K562 (cell line): ENCODE measurements at regions not wholly inside any gene's neighbourhood (a gene's known extent, or its start where the extent isn't known, plus 50 kb on each side); places are given as distances from the start of the nearest gene placed in this dataset.

Experiments used
- ATAC-seq: fragments of 200-7000 bp; cut with Tn5 transposase; 3 replicates; pipeline ENCODE4 v1.9.1; 2020; ENCODE audit warnings: moderate library complexity
- BruUV-seq: library from RNA; stranded (reverse); fragments of 400-500 nt; replicated peaks from 2 replicates; lab custom pipeline; 2021; lab: Mats Ljungman, UMichigan
- CTCF ChIA-PET: fragments of 300-600 bp; formaldehyde crosslinking; extraction: SDS; loops from one replicate; lab custom pipeline; 2021; ENCODE audit warnings: low intra/inter-chr PET ratio; lab: Yijun Ruan, JAX
- POLR2A ChIA-PET: fragments of 300-600, 350-650 bp; sonication (Branson Sonifier 250); formaldehyde crosslinking; extraction: SDS; loops from one replicate; lab custom pipeline; 2021; ENCODE audit warnings: antibody characterized with exemption, inconsistent platforms; lab: Yijun Ruan, JAX
- DNase-seq, 4 experiments: peaks; one replicate each; pipeline versions ENCODE4 v3.0.0 to v3.0.0-alpha.2; 2011 to 2018; ENCODE audit warnings: low spot score in 3 of 4, mixed read lengths in 3 of 4; ENCODE audit errors: extremely low read depth in 1 of 4
- FAIRE-seq: peaks from 2 replicates; lab custom pipeline; 2011; peaks lifted over from hg19 to GRCh38; lab: Jason Lieb, UNC
- H2AFZ ChIP-seq: 2 replicates; pipeline ENCODE4 v1.6.0; 2011; ENCODE audit warnings: low read depth, low read length, control low read depth, inconsistent platforms
- H3K27ac ChIP-seq: fragments of 200-600 bp; 3 replicates; pipeline ENCODE4 v1.8.0; 2011; ENCODE audit warnings: low read depth, mild to moderate bottlenecking, control low read depth, inconsistent platforms, low read length, moderate library complexity, mixed read lengths; ENCODE audit errors: extremely low read depth
- H3K27me3 ChIP-seq, 2 experiments: fragments of 300-600 bp in 1 of 2; 2 replicates in 1 of 2; 3 replicates in 1 of 2; pipeline versions ENCODE4 v1.6.0 to v1.8.0; 2011; ENCODE audit warnings: inconsistent platforms in 2 of 2, low read length in 2 of 2, mild to moderate bottlenecking in 1 of 2, mixed read lengths in 1 of 2, moderate library complexity in 1 of 2; ENCODE audit not compliant: control insufficient read depth in 2 of 2, insufficient read depth in 2 of 2
- H3K36me3 ChIP-seq: fragments of 300-600 bp; 3 replicates; pipeline ENCODE4 v1.8.0; 2011; ENCODE audit warnings: mild to moderate bottlenecking, low read length, inconsistent platforms; ENCODE audit not compliant: control insufficient read depth, insufficient read depth
- H3K4me1 ChIP-seq, 2 experiments: fragments of 200-600 bp in 1 of 2; replicated peaks in 1 of 2; 2 replicates in 1 of 2; 3 replicates in 1 of 2; pipeline versions ENCODE4 v1.5.1 to v1.8.0; 2011; ENCODE audit warnings: inconsistent platforms in 2 of 2, low read length in 2 of 2, mild to moderate bottlenecking in 1 of 2, mixed read lengths in 1 of 2, moderate library complexity in 1 of 2; ENCODE audit not compliant: control insufficient read depth in 2 of 2, insufficient read depth in 2 of 2
- H3K4me2 ChIP-seq: 2 replicates; pipeline ENCODE4 v1.6.1; 2011; ENCODE audit warnings: low read length, control low read depth, inconsistent platforms, mixed read lengths; ENCODE audit not compliant: insufficient read depth
- H3K4me3 ChIP-seq: fragments of 200-600 bp; sonication (generic), shearing (Covaris generic); 2 replicates; pipeline ENCODE4 v1.5.1; 2016; ENCODE audit warnings: control low read depth, inconsistent platforms
- H3K79me2 ChIP-seq: fragments of 200-600 bp; 3 replicates; pipeline ENCODE4 v1.8.0; 2011; ENCODE audit warnings: low read length, inconsistent platforms; ENCODE audit not compliant: control insufficient read depth, insufficient read depth
- H3K9ac ChIP-seq, 2 experiments: 2 replicates each; pipeline versions ENCODE4 v1.6.0 to v1.6.1; 2011; ENCODE audit warnings: low read depth in 2 of 2, low read length in 2 of 2, control low read depth in 1 of 2, inconsistent platforms in 1 of 2, mild to moderate bottlenecking in 1 of 2, mixed read lengths in 1 of 2; ENCODE audit not compliant: insufficient read depth in 1 of 2
- H3K9me1 ChIP-seq: one replicate; pipeline ENCODE4 v1.6.0; 2011; ENCODE audit warnings: inconsistent platforms, mild to moderate bottlenecking, low read length, moderate library complexity; ENCODE audit not compliant: control insufficient read depth, insufficient read depth
- H3K9me3 ChIP-seq: replicated peaks from 2 replicates; pipeline ENCODE4 v1.5.1; 2011; ENCODE audit warnings: low read depth, low read length, inconsistent platforms; ENCODE audit not compliant: control insufficient read depth, insufficient read depth
- H4K20me1 ChIP-seq: replicated peaks from 2 replicates; pipeline ENCODE4 v1.6.1; 2011; ENCODE audit warnings: low read length, inconsistent platforms, mixed read lengths; ENCODE audit not compliant: control insufficient read depth, insufficient read depth
- ARID2 ChIP-seq: fragments of 450-650 bp; IDR thresholded peaks from 2 replicates; pipeline ENCODE4 v1.6.1; 2017; ENCODE audit warnings: antibody characterized with exemption, mild to moderate bottlenecking
- ATF6 ChIP-seq: sonication (generic); formaldehyde crosslinking; IDR thresholded peaks from 2 replicates; pipeline ENCODE4 v1.4.0; 2020; ENCODE audit warnings: mild to moderate bottlenecking, missing genetic modification reagents
- ATF7 ChIP-seq: fragments of 450-650 bp; IDR thresholded peaks from 2 replicates; pipeline ENCODE4 v1.7.1; 2014; ENCODE audit warnings: mild to moderate bottlenecking, moderate library complexity
- CHD4 ChIP-seq: fragments of 200-600 bp; sonication (generic); IDR thresholded peaks from 3 replicates; pipeline ENCODE4 v1.6.1; 2012; ENCODE audit warnings: low read depth, mild to moderate bottlenecking, mixed read lengths, low read length, inconsistent platforms; ENCODE audit not compliant: insufficient read depth, insufficient replicate concordance, poor library complexity, severe bottlenecking
- CXXC5 ChIP-seq: fragments of 250-450 bp; sonication (Bioruptor Pico); IDR thresholded peaks from 2 replicates; pipeline ENCODE4 v1.8.0; 2022; ENCODE audit warnings: inconsistent platforms, mild to moderate bottlenecking, moderate library complexity
- GATA2 ChIP-seq: sonication (generic); formaldehyde crosslinking; IDR thresholded peaks from 2 replicates; pipeline ENCODE4 v1.4.0; 2020; ENCODE audit warnings: mild to moderate bottlenecking, missing genetic modification reagents
- JUNB ChIP-seq: fragments of 450-650 bp; formaldehyde crosslinking; conservative IDR thresholded peaks from 2 replicates; pipeline ENCODE4 v1.4.0; 2020; ENCODE audit warnings: mild to moderate bottlenecking
- NBN ChIP-seq: fragments of 450-650 bp; IDR thresholded peaks from 2 replicates; pipeline ENCODE4 v1.6.1; 2016; ENCODE audit warnings: low read depth, mild to moderate bottlenecking
- POLR2AphosphoS2 ChIP-seq: IDR thresholded peaks from 2 replicates; pipeline ENCODE4 v1.6.1; 2012; ENCODE audit warnings: low read length, improper control_type of control experiment
- RFX5 ChIP-seq: IDR thresholded peaks from 2 replicates; pipeline ENCODE4 v1.6.1; 2011; ENCODE audit warnings: low read depth, mild to moderate bottlenecking, improper control_type of control experiment, low read length
- SP2 ChIP-seq: IDR thresholded peaks from 2 replicates; pipeline ENCODE4 v1.6.1; 2011; ENCODE audit warnings: mild to moderate bottlenecking, low read depth, low read length, moderate library complexity; ENCODE audit not compliant: poor library complexity, severe bottlenecking; ENCODE audit errors: extremely low read depth
- ZC3H4 ChIP-seq: sonication (generic); formaldehyde crosslinking; IDR thresholded peaks from 2 replicates; pipeline ENCODE4 v1.9.0; 2021; ENCODE audit warnings: missing genetic modification reagents, borderline replicate concordance
- ZNF512 ChIP-seq: IDR thresholded peaks from 2 replicates; pipeline ENCODE4 v1.6.1; 2016; ENCODE audit warnings: missing genetic modification characterization, missing compliant biosample characterization
- WGBS: fragments of 100-300 bp; shearing (Covaris generic); methylation state at CpG from one replicate; pipeline ENCODE4 v1.1.6; 2016; ENCODE audit warnings: low coverage, mixed read lengths; ENCODE audit not compliant: insufficient coverage; ENCODE audit errors: missing lambda C conversion rate; 5-methylcytosine and 5-hydroxymethylcytosine counted together
- in situ Hi-C: fragments of 300-500 bp; cut with MboI; formaldehyde crosslinking; loops from 4 replicates; pipeline ENCODE4 v1.15.0; 2018; ENCODE audit warnings: inconsistent platforms, mixed read lengths
- intact Hi-C: fragments of 100-400 bp; cut with micrococcal nuclease; formaldehyde crosslinking; loops from 2 replicates; pipeline ENCODE4 v1.14.2; 2022

DNA sequence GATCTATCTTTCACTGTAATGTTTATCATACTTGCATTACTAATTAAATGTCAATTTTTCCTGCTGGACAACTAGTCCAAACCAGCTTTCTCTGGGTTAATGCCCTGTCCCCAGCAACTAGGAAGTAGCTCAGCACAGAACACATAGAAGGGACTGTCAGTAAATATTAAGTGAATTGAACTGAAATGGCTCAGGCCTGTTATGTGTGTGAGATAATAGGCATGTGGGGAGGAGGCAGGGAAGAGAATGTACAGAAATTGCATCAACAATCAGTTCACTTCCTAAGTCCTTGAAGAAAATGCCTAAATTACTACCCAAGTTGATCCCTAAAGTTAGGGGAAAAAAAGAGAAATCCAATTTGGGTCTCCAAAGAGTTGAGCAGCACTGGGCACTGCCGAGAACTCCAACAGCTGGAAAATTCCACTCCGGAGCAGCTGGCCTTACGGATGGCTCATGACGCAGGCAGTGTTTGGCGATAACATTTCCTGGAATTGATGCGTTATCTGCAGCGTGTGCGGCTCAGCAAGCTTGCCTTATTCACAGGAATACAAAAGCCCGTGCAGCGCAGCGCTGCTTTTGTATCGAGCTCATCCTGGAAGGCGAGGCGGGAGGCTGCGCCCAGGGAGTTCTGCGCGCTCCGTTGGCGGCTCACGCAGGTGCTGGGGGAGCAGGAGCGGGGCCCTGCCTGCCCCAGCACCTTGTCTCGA lies 297.3 kb upstream of the LCORL start:
- H3K36me3 ChIP-seq: no peaks in the 10 kb centered on the region
- no peaks in the 10 kb centered on the region for H3K27me3 ChIP-seq
- no peak overlapping the region for H2AFZ ChIP-seq
- no TSS peak for BruUV-seq
- FAIRE-seq (no peak), ATAC-seq (no peak), DNase-seq (peak in 1 of 4 experiments; percentile 2)
- H3K4me1 ChIP-seq: peaks cover 0 to 3% of the 10 kb centered on the region in 2 experiments; a peak in 1 of 5 replicates
- intact Hi-C loops (no loop called here), in situ Hi-C loops (no loop called here)
- H3K79me2 ChIP-seq: no peaks in the 10 kb centered on the region
- WGBS: 3% methylated on average over 20 of the region's 22 CpGs
- H3K4me2 ChIP-seq: no peak overlapping the region
- no peak overlapping the region for H3K27ac ChIP-seq
- no peaks in the 10 kb centered on the region for H3K9me1 ChIP-seq
- no peak overlapping the region for H3K4me3 ChIP-seq
- POLR2A ChIA-PET: no interaction called here
- H4K20me1 ChIP-seq: no peaks in the 10 kb centered on the region; the same call in 1 of the 2 replicates
- no peak for TF ChIP-seq RFX5
- TF ChIP-seq CXXC5: peak; percentile 40; the same call in 1 of the 2 replicates
- TF ChIP-seq ZNF512: 0 out of 2 replicates have a peak, but pooled peaks have one; percentile 61
- H3K9me3 ChIP-seq: no peaks in the 10 kb centered on the region
- CTCF ChIA-PET: no interaction called here
- no peak overlapping the region for H3K9ac ChIP-seq

- no peak overlapping the region for H2AFZ ChIP-seq
- no peaks in the 10 kb centered on the region for H3K36me3 ChIP-seq
- no peak overlapping the region for H3K4me2 ChIP-seq
- ATAC-seq: no peak
- BruUV-seq: no TSS peak
- H3K79me2 ChIP-seq: no peaks in the 10 kb centered on the region
- in situ Hi-C loops: no loop called here
- no peaks in the 10 kb centered on the region for H4K20me1 ChIP-seq
- POLR2A ChIA-PET: no interaction called here
- peaks cover 0 to 3% of the 10 kb centered on the region in 2 experiments; a peak in 1 of 5 replicates for H3K4me1 ChIP-seq
- CTCF ChIA-PET: no interaction called here
- H3K4me3 ChIP-seq: no peak overlapping the region
- H3K27me3 ChIP-seq: no peaks in the 10 kb centered on the region
- WGBS: 0% methylated on average over 3 of the region's 3 CpGs
- no peak for DNase-seq
- H3K9me1 ChIP-seq: no peaks in the 10 kb centered on the region
- no peak overlapping the region for H3K27ac ChIP-seq
- H3K9me3 ChIP-seq: no peaks in the 10 kb centered on the region
- no peak overlapping the region for H3K9ac ChIP-seq
- intact Hi-C loops: no loop called here
- FAIRE-seq: no peak
- TF ChIP-seq ATF6 (CRISPR knock-in tag) (no peak), ARID2 (no peak), CHD4 (no peak), JUNB (CRISPR knock-in tag) (no peak), SP2 (no peak), NBN (no peak), ATF7 (no peak), POLR2AphosphoS2 (no peak), ZC3H4 (no peak), GATA2 (CRISPR knock-in tag) (no peak)
These were observed 293.2 kb upstream of the LCORL start for GRCh38 chr4:18314731-18315130.
